GM18505 (cell line): ENCODE measurements at regions not wholly inside any gene's neighbourhood (a gene's known extent, or its start where the extent isn't known, plus 50 kb on each side); places are given as distances from the start of the nearest gene placed in this dataset.

Experiments used
- ATAC-seq: cut with Tn5 transposase; IDR thresholded peaks from one replicate; pipeline ENCODE4 v1.9.1; 2021; ENCODE audit not compliant: unreplicated experiment
- POLR2A ChIP-seq: IDR thresholded peaks from 4 replicates; pipeline ENCODE4 v1.6.1; 2011; ENCODE audit warnings: borderline replicate concordance; ENCODE audit not compliant: insufficient read depth, insufficient read length; ENCODE audit errors: extremely low read depth

GRCh38 chr4:184575306-184575705, 73.9 kb downstream of the CASP3 start:
- ATAC-seq, result no peak
- TF ChIP-seq POLR2A, result no peak

GRCh38 chr4:184574861-184575260, 74.4 kb downstream of the CASP3 start:
- TF ChIP-seq POLR2A, result no peak
- no peak for ATAC-seq

- no peak for ATAC-seq
- no peak for TF ChIP-seq POLR2A
Observed at GRCh38 chr4:184573701-184574100, 75.5 kb downstream of the CASP3 start.

GRCh38 chr4:184568770-184569169, 80.5 kb downstream of the CASP3 start:
- no peak for TF ChIP-seq POLR2A
- ATAC-seq, result no peak

GRCh38 chr4:184563621-184564020, 85.6 kb downstream of the CASP3 start:
- TF ChIP-seq POLR2A, result no peak
- no peak for ATAC-seq

GRCh38 chr4:184558996-184559395, 84.6 kb upstream of the IRF2 start:
- TF ChIP-seq POLR2A, result no peak
- ATAC-seq, result no peak

GRCh38 chr4:184553891-184554290, 79.5 kb upstream of the IRF2 start:
- TF ChIP-seq POLR2A, result no peak
- ATAC-seq, result no peak

GRCh38 chr4:184550476-184550875, 76.1 kb upstream of the IRF2 start:
- no peak for TF ChIP-seq POLR2A
- no peak for ATAC-seq

GRCh38 chr4:184548648-184549341, 74.4 kb upstream of the IRF2 start:
- no peak for ATAC-seq
- no peak for TF ChIP-seq POLR2A

- ATAC-seq, result no peak
- TF ChIP-seq POLR2A, result no peak
Observed at GRCh38 chr4:184548316-184548647, 73.9 kb upstream of the IRF2 start.

- ATAC-seq, result no peak
- TF ChIP-seq POLR2A, result no peak
Observed at GRCh38 chr4:184544788-184545409, 70.5 kb upstream of the IRF2 start.

- no peak for ATAC-seq
- no peak for TF ChIP-seq POLR2A
Observed at GRCh38 chr4:184541907-184542306, 67.6 kb upstream of the IRF2 start.

GRCh38 chr4:184540307-184540706, 66.0 kb upstream of the IRF2 start:
- no peak for TF ChIP-seq POLR2A
- ATAC-seq, result no peak

- TF ChIP-seq POLR2A, result peak; percentile 8
Observed at GRCh38 chr4:184538023-184538599, 63.8 kb upstream of the IRF2 start.

More at GRCh38 chr4:184538023-184538599, 63.8 kb upstream of the IRF2 start:
- ATAC-seq, result peak; percentile 46
